Kidney (tissue), 13 donors: ENCODE measurements at regions not wholly inside any gene's neighbourhood (a gene's known extent, or its start where the extent isn't known, plus 50 kb on each side); places are given as distances from the start of the nearest gene placed in this dataset.

Source experiments
- DNase-seq, 5 donors: peaks; one replicate each; pipeline ENCODE4 v3.0.0-alpha.2; 2013 to 2020
- FAIRE-seq: peaks from 2 replicates; lab custom pipeline; 2012; peaks lifted over from hg19 to GRCh38; lab: Jason Lieb, UNC
- H3K27ac ChIP-seq, 2 donors: one replicate each; pipeline ENCODE4 v1.7.0; 2013; ENCODE audit warnings: low read depth in 2 of 2, low read length in 2 of 2, inconsistent platforms in 1 of 2
- H3K27me3 ChIP-seq: one replicate; pipeline ENCODE4 v1.7.1; 2013; ENCODE audit warnings: low read length, inconsistent platforms; ENCODE audit not compliant: control insufficient read depth, insufficient read depth
- H3K36me3 ChIP-seq, 3 donors: one replicate each; pipeline versions ENCODE4 v1.7.0 to v1.7.1; 2013; ENCODE audit warnings: low read length in 3 of 3, control low read depth in 1 of 3, inconsistent platforms in 1 of 3; ENCODE audit not compliant: insufficient read depth in 3 of 3, control insufficient read depth in 2 of 3
- H3K4me1 ChIP-seq, 3 donors: one replicate each; pipeline versions ENCODE4 v1.7.0 to v1.7.1; 2013; ENCODE audit warnings: low read length in 3 of 3, inconsistent platforms in 1 of 3, low read depth in 1 of 3; ENCODE audit not compliant: control insufficient read depth in 2 of 3, insufficient read depth in 2 of 3
- H3K4me3 ChIP-seq, 3 donors: one replicate each; pipeline versions ENCODE4 v1.7.0 to v1.8.1; 2013; ENCODE audit warnings: low read length in 3 of 3, control low read depth in 1 of 3, inconsistent platforms in 1 of 3
- H3K9ac ChIP-seq, 3 donors: one replicate each; pipeline versions ENCODE4 v1.7.0 to v1.7.1; 2013; ENCODE audit warnings: low read length in 3 of 3, control low read depth in 1 of 3, inconsistent platforms in 1 of 3
- H3K9me3 ChIP-seq, 3 donors: one replicate each; pipeline versions ENCODE4 v1.7.0 to v1.7.1; 2013; ENCODE audit warnings: low read length in 3 of 3, control low read depth in 1 of 3, inconsistent platforms in 1 of 3; ENCODE audit not compliant: control insufficient read depth in 2 of 3, insufficient read depth in 1 of 3
- intact Hi-C: fragments of 100-400 bp; cut with DNase I; formaldehyde crosslinking; loops from one replicate; pipeline ENCODE4 v1.11.1; 2022
- TF ChIP-seq, protein P1 (sequence below): IDR thresholded peaks from 3 replicates; pipeline ENCODE4 v1.5.1; 2012; ENCODE audit warnings: mild to moderate bottlenecking, moderate library complexity, borderline replicate concordance; ENCODE audit not compliant: insufficient read depth; ENCODE audit errors: extremely low read depth
- donor health status: control.
- donor health status: control.
- donor health status: control.
- donor health status: control.
- donor health status: control.
- donor health status: DM: yes; HTN: yes; CAD: no.
- donor health status: Normal renal cell carcinoma (clear cell type).

GRCh38 chr14:87508333-87508732 lies 484.6 kb downstream of the GALC start:
- H3K36me3 ChIP-seq, result no peaks in the 10 kb centered on the region
- intact Hi-C loops, result no loop called here
- DNase-seq (no peak), FAIRE-seq (no peak)
- no peaks in the 10 kb centered on the region for H3K4me1 ChIP-seq
- TF ChIP-seq, protein P1, sequence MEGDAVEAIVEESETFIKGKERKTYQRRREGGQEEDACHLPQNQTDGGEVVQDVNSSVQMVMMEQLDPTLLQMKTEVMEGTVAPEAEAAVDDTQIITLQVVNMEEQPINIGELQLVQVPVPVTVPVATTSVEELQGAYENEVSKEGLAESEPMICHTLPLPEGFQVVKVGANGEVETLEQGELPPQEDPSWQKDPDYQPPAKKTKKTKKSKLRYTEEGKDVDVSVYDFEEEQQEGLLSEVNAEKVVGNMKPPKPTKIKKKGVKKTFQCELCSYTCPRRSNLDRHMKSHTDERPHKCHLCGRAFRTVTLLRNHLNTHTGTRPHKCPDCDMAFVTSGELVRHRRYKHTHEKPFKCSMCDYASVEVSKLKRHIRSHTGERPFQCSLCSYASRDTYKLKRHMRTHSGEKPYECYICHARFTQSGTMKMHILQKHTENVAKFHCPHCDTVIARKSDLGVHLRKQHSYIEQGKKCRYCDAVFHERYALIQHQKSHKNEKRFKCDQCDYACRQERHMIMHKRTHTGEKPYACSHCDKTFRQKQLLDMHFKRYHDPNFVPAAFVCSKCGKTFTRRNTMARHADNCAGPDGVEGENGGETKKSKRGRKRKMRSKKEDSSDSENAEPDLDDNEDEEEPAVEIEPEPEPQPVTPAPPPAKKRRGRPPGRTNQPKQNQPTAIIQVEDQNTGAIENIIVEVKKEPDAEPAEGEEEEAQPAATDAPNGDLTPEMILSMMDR, result no peak
- no peaks in the 10 kb centered on the region for H3K27me3 ChIP-seq
- H3K27ac ChIP-seq, result no peak overlapping the region
- H3K4me3 ChIP-seq, result no peak overlapping the region
- no peak overlapping the region for H3K9ac ChIP-seq
- H3K9me3 ChIP-seq, result no peaks in the 10 kb centered on the region

DNA sequence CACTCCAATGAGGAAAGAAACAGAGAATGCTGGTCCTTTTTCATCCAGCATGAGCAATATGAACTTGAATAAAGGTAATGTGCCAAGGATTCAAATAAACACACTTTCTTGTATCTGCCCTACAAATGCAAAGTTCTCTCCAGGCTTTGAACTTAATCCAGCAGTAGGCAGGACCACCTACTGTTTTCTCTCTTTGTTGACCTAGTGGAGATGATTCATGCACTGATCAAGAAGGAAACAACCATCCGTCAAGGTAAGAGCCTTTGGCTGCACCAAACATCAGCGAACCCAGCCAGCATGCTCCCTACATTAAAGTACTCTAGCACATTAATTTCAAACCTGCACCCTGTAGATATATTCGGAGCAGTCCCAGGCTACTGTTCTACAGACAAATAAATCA lies 489.3 kb downstream of the GALC start:
- FAIRE-seq, result no peak
- Histone ChIP-seq H3K27me3 (no peaks in the 10 kb centered on the region), H3K9me3 (no peaks in the 10 kb centered on the region), H3K4me1 (no peaks in the 10 kb centered on the region), H3K36me3 (no peaks in the 10 kb centered on the region), H3K9ac (no peak overlapping the region), H3K27ac (no peak overlapping the region), H3K4me3 (no peak overlapping the region)
- intact Hi-C loops, result no loop called here
- TF ChIP-seq, protein P1, result no peak
- DNase-seq, result no peak

DNA sequence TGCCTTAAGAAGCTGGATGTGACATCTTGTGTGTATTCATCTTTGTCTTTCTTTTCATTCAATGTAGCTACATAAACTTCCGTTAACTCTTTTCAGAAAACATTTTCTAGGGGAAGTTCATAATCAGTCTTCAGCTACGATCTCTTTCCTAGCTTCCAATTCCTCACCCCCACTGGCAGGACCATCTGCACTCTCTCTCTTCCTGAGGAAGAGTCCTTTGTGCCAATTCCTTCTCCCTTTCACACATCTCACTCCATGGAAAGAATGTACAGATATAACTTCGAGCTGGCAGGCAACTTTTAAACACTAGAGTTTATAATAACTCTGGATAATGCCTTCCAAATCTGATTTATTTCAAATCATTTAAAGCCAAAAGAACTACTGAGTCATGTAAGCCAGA lies 495.7 kb downstream of the GALC start:
- intact Hi-C loops, result no loop called here
- no peak for DNase-seq
- Histone ChIP-seq H3K9ac (no peak overlapping the region), H3K9me3 (no peaks in the 10 kb centered on the region), H3K27me3 (no peaks in the 10 kb centered on the region), H3K27ac (no peak overlapping the region), H3K36me3 (no peaks in the 10 kb centered on the region), H3K4me3 (no peak overlapping the region), H3K4me1 (no peaks in the 10 kb centered on the region)
- TF ChIP-seq, protein P1, result no peak
- no peak for FAIRE-seq

DNA sequence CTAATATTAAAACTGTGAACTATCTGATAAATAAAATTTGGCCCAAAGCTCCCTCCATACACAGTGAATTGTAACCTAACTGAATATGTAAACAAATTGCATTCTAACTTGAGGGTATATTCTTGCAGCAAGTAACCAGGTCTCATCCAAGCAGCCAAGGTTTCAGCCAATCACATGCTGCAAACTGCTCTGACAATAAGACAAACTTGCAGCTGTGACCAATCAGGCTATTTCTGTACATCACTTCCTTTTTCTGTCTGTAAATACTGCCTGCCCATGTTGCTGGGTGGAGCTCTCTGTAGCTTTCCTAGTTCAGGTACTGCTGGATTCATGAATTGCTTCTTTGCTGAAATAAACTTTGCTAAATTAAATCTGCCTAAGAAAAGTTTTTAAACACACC lies 499.0 kb downstream of the GALC start:
- TF ChIP-seq, protein P1, result no peak
- H3K4me3 ChIP-seq, result no peak overlapping the region
- no peak overlapping the region for H3K27ac ChIP-seq
- no peaks in the 10 kb centered on the region for H3K27me3 ChIP-seq
- no peak overlapping the region for H3K9ac ChIP-seq
- H3K4me1 ChIP-seq, result no peaks in the 10 kb centered on the region
- peak in 1 of 5 donors; percentile 2 for DNase-seq
- no peak for FAIRE-seq
- no peaks in the 10 kb centered on the region for H3K36me3 ChIP-seq
- H3K9me3 ChIP-seq, result no peaks in the 10 kb centered on the region
- intact Hi-C loops, result no loop called here
